HG03159 (cell line): ENCODE measurements at regions not wholly inside any gene's neighbourhood (a gene's known extent, or its start where the extent isn't known, plus 50 kb on each side); places are given as distances from the start of the nearest gene placed in this dataset.

Experiments
- ATAC-seq: cut with Tn5 transposase; IDR thresholded peaks from one replicate; pipeline ENCODE4 v1.9.1; 2021; ENCODE audit warnings: mild to moderate bottlenecking, moderate library complexity; ENCODE audit not compliant: unreplicated experiment

DNA sequence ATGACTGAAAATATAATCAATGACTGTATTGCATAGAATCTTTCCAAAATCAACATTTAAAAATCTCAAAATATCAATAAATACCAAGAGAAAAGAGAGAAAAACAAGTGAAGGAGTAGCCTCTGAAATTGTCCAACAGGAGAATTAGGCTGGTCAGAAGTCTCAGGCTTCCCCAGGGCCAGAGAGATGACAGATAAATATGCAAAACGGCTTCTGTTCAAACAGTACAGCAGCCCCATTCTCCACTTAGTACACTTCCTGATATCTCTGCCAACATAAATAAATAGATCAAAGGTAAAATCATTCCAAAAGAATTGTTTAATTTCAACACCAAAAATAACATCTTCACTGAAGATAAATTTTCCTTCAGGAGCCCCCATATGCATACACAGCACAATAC lies 204.7 kb upstream of the GABRA2 start:
- no peak for ATAC-seq

DNA sequence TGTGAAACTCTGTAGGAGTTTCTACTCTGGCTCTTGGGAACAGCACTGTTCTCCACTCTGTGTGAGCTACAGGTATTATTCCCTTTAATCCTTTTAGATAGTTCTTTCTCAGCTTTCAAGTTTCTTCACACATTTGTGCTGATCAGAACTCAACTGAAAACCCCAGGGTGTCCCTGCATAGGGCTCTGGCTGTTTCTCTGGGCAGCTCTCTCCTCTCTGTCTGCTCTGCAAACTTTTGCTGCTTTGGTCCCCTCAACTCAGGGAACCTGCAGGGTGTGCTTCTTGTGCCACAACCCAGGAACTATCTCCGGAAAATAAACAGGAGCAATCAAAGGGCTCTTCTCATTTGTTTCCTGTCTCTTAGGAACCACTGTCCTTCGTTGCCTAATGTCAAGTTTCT lies 196.6 kb upstream of the GABRA2 start:
- ATAC-seq: no peak

DNA sequence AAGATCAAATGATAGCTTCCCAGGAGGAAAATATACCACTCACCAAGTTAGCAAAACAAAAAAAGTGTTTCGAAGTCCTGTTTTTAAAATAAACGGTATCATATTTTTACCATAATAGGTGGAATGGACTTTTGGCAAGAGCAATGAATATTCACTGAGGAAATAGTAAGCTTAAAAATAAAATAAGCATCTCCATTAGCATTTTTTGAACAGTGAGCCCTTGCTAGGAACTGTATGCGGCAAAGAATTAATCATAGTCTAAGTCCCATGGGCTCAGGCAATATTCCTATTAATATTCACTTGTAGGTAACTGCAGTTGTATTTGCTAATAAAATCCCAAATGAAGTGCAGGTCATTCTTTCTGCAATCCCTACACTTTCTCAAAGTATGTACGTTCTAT lies 191.7 kb upstream of the GABRA2 start:
- ATAC-seq: no peak

DNA sequence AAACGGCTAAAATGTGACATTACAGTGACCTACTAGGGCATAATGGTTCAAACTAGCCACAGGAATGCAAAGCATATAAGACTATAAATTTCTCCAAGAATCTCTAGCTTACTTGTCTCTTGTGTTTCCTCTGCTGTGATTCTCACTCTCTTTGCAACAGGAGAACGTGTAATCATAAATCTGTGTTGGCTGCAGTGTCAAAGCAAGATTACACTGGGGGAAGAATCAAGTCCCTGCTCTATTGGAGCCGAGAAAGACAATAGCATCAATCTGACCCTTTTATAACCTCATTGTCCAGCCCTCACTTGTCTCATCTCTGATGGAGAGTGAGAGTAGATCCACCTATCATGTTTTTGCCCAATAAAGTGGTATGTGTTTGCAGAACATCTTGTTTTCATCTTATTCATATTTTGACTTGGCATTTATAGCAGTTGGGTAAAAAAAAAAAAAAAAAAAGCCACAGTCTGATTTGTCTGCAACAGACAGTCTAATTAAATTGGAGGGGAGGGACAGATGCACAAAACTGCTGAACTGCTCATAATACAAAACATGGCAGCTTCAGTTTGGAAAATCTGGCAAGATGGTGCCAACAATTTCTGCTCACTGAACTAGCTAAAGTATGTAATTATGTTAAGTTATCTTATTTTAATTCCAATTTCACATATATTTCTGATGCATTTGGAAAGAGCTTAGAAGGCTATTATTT lies 165.0 kb upstream of the GABRA2 start:
- no peak for ATAC-seq

DNA sequence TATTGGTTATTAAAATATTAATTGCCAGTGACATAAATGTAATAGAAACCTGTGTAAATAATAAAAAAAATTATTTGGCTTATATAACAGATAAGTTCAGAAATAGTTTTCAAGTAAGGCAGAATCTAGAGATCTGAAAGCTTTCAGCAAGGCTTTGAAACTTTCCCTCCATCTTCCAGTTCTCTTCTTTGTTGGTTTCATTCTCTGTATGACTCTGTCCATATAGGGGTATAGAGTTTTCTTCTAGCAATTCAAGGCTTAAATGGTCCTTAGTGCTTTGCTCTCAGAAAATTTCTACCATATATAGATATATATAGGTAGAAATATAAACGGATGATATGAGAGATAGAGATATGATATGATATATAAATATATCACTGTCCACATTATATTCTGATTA lies 160.5 kb upstream of the GABRA2 start:
- peak; percentile 70 for ATAC-seq

DNA sequence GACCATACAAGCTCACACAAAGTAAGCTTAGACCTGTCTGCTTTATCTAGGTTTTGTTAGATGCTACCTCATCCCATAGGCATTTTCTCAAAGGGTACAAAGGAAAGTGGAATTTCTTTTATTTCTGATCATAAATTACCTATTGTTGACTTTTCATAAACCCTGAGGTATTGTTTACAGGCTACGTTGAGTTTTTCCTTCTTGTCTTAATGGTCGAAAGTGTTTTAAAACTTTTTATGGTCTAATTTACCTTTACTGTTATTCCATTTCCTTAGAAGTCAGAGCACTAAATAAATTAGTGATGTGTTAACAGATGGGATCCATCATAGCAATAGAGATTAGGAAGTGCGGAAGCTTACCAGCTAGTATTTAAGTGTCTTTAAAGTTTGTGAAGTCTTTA lies 159.2 kb upstream of the GABRA2 start:
- no peak for ATAC-seq

DNA sequence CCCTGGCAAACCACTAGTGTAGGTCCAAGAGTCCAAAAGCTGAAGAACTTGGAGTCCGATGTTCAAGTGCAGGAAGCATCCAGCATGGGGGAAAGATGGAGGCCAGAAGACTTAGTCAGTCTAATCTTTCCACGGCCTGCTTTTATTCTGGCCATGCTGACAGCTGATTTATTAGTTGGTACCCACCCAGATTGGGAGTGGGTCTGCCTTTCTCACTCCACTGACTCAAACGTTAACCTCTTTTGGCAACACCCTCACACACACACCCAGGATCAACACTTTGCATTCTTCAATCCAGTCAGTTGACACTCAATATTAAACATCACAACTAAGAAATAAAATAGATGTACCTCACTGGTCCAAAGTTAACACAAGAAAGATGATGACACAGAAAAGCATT lies 134.8 kb upstream of the GABRA2 start:
- no peak for ATAC-seq

DNA sequence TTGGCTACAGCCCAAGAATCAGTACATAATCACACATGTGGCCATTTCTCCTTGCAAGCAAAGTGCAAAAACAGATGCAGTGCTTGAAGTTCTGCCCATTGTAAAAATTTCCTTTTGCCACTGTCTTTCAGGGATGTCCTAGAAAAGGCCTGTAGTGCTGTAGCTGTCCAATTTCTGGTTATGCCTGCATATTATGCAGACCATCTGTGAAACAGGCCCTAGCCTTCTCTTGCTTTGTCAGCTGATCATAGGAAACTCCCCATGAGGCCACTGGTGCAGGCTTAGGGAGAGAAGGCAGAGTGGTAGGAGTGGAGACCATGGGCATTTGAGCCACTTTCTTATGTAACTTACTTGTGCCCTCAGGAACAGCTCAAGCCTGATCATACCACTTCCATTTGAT lies 130.4 kb upstream of the GABRA2 start:
- no peak for ATAC-seq

DNA sequence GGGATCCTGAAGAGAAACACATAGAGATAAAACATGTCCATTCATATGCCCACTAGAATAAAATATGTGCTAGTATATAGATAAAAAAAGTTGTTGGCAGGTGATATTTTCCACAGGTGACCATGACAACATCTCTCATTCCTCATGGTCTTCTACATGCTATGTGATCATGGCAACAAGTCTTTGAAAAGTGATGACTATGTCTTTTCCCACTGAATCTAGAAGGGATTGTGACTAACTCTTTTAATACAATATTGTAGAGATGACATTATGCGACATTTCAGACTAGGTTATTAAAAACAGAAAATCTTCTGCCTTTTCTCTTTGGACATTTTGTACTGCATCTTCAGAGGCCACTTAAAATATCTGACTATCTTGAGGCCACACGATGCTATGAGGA lies 126.0 kb upstream of the GABRA2 start:
- no peak for ATAC-seq

DNA sequence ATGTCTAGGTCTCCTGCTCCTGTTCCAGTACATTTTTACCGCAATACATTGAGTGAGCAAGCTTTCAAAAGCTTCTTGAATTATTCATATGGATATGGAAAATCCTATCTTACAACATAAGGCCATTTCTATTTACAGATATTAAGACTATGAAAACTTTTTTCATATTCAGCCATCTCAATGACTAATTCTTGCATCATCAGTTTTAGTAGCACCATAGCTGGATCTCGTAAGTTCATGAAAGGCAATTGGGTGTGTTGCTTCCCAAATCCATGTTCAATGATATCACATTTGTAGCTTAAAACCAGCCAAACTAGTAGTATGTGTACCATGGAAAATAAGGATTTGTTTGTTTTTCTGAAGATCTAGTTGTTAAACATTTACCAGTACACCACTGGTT lies 118.3 kb upstream of the GABRA2 start:
- ATAC-seq: no peak

DNA sequence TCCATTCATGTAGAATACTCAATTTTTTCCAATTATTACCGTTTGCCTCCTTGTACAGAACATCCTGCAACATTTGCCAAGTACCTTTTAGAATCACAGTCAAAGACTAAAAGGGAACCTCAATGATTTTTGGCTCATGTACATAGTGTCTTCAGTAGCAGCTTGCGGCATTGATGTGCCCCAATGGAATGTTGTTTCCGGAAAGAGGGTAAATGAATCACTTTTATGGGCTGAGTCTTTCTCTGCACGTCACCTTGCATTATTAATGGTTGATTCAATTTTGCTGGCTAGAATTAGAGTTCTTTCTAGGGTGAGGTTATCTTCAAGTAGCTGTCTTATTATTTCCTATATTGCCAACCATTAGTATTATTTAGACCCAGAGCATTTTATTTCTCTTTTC lies 116.9 kb upstream of the GABRA2 start:
- no peak for ATAC-seq

DNA sequence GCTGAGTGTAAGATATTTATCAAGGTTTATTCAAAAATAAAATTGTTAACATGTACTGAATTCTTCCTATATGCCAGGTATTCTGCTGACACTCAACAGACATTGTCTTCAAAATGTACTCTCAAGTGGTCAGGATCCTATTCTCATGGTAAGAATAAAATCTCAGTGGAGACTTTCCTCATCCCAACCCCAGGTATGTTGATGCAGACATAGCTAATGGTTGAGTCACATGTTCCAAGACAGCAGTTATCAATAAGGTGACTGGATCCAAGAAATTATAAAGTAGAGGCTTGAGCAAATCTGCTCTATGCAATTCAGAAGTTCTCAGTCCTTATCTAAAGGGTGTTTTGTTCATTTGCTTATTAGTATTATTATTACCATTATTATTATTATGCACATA lies 115.2 kb upstream of the GABRA2 start:
- no peak for ATAC-seq

DNA sequence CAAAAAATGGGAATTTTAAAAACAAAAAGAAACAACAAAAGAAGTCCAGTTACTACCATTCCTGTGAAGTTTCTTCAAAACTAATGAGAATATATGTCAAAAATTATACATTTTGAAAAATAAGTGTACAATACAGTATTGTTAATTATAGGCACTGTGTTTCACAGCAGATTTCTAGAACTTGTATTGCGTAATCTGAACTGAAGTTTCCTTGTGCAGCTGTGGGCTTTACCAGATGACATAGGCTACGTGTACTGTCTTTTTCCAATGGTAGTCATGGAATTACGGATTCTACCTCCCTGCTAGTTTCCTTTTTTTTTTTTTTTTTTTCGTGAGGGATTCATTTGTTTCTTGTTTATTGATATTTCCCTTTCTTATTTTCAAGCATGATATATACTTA lies 113.8 kb upstream of the GABRA2 start:
- no peak for ATAC-seq

DNA sequence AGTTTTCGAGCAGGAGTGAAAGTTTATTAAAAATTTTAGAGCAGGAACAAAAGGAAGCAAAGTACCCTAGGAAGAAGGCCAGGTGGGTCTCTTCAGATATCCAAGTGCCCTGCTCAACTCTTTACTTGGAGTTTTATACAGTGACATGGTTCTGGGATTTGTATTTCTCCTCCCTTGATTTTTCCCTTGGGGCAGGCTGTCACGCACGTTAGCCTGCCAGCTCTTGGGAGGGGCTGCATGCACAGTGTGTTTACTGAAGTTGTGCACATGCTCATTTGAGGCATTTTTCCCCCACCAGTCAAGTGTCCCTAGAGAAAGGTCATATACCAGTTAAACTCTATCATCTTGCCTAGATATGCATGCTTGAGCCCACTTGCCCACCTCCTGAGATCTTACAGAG lies 102.5 kb upstream of the GABRA2 start:
- no peak for ATAC-seq

DNA sequence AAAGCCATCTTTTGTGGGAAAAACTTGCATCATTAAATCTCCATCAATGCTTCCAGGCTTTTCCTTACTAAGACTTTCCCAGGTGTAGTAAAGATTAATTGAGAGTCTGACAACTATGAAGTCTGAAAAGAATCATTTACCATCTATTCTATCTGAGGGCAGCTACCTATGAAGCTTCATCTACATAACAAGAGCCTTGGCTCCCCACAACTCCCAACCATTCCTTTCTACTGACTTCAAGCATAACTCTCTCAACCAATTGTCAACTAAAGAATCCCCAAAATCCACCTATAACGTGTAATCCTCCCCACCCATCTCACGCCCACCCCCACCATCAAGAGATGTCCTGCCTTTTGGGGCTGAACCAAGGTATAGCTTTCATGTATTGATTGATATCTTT lies 101.5 kb upstream of the GABRA2 start:
- no peak for ATAC-seq

DNA sequence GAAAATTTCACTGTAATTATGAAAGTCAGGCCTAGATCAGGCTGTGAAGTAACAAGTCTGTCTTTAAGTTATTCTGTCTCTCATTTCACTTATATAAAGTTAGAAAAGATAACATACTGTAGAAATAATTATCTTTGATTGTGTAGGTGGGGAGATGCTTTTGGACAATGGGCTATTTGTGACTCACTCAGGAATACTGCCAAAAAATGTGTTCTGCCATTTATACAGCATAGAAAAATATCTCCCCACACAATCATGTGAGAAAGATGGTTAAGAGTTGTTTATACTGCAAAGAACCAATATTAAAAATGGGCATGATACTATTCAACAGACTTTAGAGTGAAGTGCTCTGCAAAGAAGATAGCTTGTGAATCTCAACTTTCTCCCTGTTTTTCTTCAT lies 95.0 kb upstream of the GABRA2 start:
- ATAC-seq: no peak

DNA sequence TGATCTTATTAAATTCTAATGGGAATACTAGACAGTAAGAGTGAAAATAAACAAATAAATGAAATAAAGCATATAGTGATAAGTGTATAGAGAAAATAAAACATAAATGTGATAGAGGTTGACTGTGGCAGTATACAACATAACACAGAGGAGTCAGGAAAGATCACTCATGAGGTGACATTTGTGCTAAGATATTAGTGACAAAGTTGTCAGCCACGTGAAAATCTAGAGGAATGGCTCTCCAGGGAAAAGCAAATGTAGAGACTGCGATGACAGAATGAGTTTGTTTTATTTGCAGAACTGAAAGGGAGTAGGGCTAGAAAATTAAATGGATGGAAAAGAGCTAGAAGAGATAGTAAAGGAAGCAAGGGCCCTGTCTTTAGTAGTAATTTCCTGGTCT lies 72.8 kb upstream of the GABRA2 start:
- ATAC-seq: no peak

DNA sequence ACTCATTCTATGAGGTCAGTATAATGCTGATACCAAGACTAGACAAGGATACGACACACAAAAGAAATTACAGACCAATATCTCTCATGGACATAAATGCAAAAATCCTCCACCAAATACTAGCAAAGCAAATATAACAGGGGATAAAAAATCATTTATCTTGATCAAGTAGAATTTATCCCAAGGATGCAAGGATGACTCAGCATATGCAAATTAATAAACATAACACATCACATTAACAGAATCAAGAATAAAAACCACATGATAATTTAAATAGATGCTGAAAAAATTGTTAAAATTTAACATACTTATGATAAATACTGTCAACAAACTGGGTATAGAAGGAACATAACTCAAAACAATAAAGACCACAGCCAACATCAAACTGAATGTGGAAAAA lies 69.4 kb upstream of the GABRA2 start:
- no peak for ATAC-seq

DNA sequence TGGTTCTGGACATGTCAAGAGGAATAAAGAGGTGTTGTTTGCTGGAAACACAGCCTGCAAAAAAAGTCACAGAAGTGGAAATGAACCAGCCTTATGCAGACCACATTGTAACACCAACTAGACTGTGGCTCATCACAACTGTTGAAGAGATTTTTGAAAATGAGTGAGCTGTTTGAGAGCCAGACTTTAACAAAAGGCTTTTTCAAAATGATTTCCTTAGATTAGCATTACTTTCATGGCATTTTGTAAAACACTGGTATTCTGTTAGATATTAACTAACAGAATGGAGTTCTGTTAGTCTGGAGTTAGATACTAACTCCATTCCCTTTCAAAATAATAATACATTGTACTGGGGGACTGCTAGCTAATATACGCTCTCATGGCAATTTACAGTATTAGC lies 60.6 kb upstream of the GABRA2 start:
- ATAC-seq: no peak

DNA sequence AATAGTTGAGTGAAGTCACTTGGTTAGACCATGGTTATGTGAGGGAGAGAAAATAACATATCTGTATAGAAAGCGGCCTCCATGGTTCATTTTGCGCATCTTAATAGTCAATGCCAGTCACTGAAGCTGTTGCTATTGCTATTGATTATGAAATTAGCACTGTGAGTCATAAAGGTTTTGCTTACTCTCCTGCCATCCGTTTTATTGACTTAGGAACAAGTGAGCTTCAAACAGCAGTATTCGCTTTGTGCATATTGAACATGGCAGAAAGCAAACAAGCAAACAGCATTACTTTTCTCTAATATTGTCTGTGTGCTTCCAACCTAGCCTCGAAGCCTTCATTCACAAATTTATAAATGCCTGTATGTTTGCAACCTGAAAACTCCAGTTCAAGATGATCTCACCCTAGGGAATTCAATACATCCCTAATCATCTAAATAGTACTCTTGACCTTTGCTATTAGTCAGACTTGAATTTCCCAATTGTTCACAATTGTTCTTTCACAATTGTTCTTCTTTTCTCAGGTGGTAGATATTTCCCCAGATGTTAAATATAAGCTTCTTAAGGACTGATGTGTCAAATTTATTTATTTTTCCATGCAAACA lies 55.9 kb upstream of the GABRA2 start:
- no peak for ATAC-seq

DNA sequence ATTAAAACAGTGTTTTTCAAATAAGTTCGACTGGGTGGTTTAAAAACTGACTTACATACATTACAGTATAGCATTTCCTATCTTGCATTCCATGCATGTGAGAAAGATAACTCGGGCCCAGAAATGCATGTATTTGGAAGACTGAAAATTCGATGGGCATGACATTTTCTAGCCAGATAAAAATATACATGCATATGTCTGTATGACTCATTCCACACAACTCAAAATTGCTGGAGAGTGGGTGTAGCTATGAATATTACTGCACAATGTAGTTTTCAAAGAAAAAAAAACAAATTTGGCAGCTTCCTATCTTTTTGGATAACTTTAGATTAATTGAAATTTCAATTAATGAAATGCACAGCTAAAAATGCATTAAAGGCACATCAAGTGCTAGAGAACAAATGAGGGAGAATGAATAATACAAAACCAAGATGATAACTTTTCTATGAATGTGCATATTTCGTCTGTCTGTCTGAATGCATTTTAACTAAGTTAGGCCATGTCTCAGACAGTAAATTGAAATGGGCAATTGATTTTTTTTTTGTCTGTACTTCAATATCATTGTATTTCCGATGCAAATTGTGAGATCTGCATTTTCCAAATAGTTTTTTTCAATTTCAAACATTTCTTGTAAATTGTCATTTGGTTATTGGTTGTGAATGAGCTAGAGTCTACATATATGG lies 54.5 kb upstream of the GABRA2 start:
- no peak for ATAC-seq

DNA sequence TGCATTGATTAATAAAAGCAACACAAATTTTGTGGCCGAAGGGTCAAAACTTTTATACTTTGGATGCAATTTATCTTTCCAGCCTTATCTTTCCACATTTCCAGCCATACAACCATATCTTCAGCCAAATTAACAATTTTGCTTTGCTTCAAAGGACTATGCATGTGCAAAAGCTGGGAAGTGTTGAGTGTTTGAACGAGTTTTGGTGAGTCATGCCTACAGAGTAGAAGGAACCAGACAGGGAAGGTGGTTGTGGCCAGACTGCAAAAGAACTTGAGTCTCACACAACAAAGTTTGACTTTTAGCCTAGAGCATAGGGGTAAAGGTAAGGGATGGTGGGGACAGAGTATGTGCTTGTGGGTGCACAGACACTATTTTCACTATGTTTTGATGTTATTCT lies 53.0 kb upstream of the GABRA2 start:
- ATAC-seq: no peak
